ENCODE measurements at regions not wholly inside any gene's neighbourhood (a gene's known extent, or its start where the extent isn't known, plus 50 kb on each side); places are given as distances from the start of the nearest gene placed in this dataset.

DNA sequence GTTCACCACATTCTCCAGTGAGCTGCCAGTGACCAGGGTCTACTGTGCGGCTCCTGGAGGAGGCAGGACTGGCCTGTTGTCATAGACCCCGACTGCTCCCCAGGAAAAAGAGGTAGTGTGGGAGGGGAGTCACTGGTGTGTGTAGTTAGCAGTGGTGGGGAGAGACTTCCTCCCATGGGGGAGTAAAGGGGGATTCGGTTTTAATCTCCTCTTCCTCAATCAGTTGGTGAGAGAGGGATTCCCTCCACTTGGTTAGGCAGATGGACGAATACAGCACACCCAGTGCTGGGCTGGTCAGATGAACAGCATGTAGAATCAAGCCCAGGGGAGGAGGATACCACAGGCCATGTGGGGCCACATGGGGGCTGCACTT is 207.6 kb upstream of the S1PR3 start:
- intact Hi-C loops (cut with micrococcal nuclease), result no loop called here
- H3K36me3 Mint-ChIP-seq (ENCODE audit: low read depth), result no peaks in the 10 kb centered on the region
- H3K27ac Mint-ChIP-seq, result no peak overlapping the region
- DNase-seq (ENCODE audit: low spot score), result no peak
- H3K4me1 Mint-ChIP-seq (ENCODE audit: low read depth), result no peaks in the 10 kb centered on the region
- H3K27me3 Mint-ChIP-seq (ENCODE audit: low read depth), result peaks cover 10% of the 10 kb centered on the region
- no peak overlapping the region for H3K4me3 Mint-ChIP-seq (ENCODE audit: low read depth)
- H3K9me3 Mint-ChIP-seq, result no peaks in the 10 kb centered on the region

- no peaks in the 10 kb centered on the region for H3K9me3 Mint-ChIP-seq
- no peaks in the 10 kb centered on the region for H3K36me3 Mint-ChIP-seq (ENCODE audit: low read depth)
- DNase-seq (ENCODE audit: low spot score), result no peak
- intact Hi-C loops (cut with micrococcal nuclease), result no loop called here
- H3K4me1 Mint-ChIP-seq (ENCODE audit: low read depth), result peaks cover 3% of the 10 kb centered on the region
- H3K4me3 Mint-ChIP-seq (ENCODE audit: low read depth), result no peak overlapping the region
- H3K27me3 Mint-ChIP-seq (ENCODE audit: low read depth), result peaks cover 10% of the 10 kb centered on the region
- no peak overlapping the region for H3K27ac Mint-ChIP-seq
These were observed 206.3 kb upstream of the S1PR3 start for GRCh38 chr9:88784960-88785359.

- DNase-seq (ENCODE audit: low spot score), result no peak
- intact Hi-C loops (cut with micrococcal nuclease), result no loop called here
- Mint-ChIP-seq H3K27me3 (ENCODE audit: low read depth) (peaks cover 9% of the 10 kb centered on the region), H3K4me1 (ENCODE audit: low read depth) (peaks cover 8% of the 10 kb centered on the region), H3K27ac (no peak overlapping the region), H3K9me3 (no peaks in the 10 kb centered on the region), H3K4me3 (ENCODE audit: low read depth) (no peak overlapping the region), H3K36me3 (ENCODE audit: low read depth) (no peaks in the 10 kb centered on the region)
These were observed 204.8 kb upstream of the S1PR3 start for GRCh38 chr9:88786291-88787079.

- no peak overlapping the region for H3K4me3 Mint-ChIP-seq (ENCODE audit: low read depth)
- H3K4me1 Mint-ChIP-seq (ENCODE audit: low read depth), result peaks cover 12% of the 10 kb centered on the region
- H3K27ac Mint-ChIP-seq, result no peak overlapping the region
- no peak for DNase-seq (ENCODE audit: low spot score)
- no peaks in the 10 kb centered on the region for H3K9me3 Mint-ChIP-seq
- H3K36me3 Mint-ChIP-seq (ENCODE audit: low read depth), result no peaks in the 10 kb centered on the region
- peaks cover 3% of the 10 kb centered on the region for H3K27me3 Mint-ChIP-seq (ENCODE audit: low read depth)
- intact Hi-C loops (cut with micrococcal nuclease), result no loop called here
These were observed 201.5 kb upstream of the S1PR3 start for GRCh38 chr9:88789785-88790184.

DNA sequence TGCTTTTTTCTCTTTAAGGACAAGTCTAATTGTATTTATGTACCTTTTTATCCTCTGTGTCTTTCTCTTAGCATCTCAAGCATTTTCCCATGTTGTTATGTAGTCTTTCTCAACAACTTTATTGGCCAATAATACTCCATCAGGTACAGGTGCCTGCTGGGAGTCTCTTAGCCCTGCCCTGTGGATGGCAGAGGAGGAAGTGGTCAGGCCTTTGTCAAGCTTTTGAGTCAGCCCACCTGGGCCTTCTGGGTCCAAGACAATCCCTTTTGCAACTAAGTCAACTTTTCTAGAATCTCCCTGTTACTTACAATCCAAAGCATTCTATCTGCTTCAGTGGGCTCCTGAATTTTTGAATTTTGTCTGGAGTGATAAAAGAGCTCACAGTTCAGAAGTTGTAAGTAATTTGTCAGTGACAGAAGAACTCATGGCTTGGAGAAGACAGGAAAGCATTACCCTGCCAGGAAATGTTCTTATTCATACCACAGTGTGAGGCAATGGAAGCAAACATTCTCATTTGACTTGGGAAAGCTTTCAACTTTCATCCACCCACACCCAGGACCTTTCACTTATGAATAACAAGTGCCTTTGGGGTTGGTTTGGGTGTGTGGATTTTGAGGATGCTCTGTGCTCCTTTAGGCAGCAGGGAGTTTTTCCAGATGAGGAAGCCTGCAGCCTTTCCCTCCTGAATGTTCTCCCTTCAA is 200.0 kb upstream of the S1PR3 start:
- H3K4me3 Mint-ChIP-seq (ENCODE audit: low read depth), result no peak overlapping the region
- H3K27ac Mint-ChIP-seq, result no peak overlapping the region
- no peaks in the 10 kb centered on the region for H3K36me3 Mint-ChIP-seq (ENCODE audit: low read depth)
- H3K27me3 Mint-ChIP-seq (ENCODE audit: low read depth), result peaks cover 7% of the 10 kb centered on the region
- DNase-seq (ENCODE audit: low spot score), result no peak
- intact Hi-C loops (cut with micrococcal nuclease), result no loop called here
- H3K9me3 Mint-ChIP-seq, result peaks cover 4% of the 10 kb centered on the region
- peaks cover 12% of the 10 kb centered on the region for H3K4me1 Mint-ChIP-seq (ENCODE audit: low read depth)

- intact Hi-C loops (cut with micrococcal nuclease), result no loop called here
- Mint-ChIP-seq H3K4me1 (ENCODE audit: low read depth) (peaks cover 12% of the 10 kb centered on the region), H3K27me3 (ENCODE audit: low read depth) (peaks cover 8% of the 10 kb centered on the region), H3K9me3 (peaks cover 4% of the 10 kb centered on the region), H3K27ac (no peak overlapping the region), H3K36me3 (ENCODE audit: low read depth) (no peaks in the 10 kb centered on the region), H3K4me3 (ENCODE audit: low read depth) (no peak overlapping the region)
- DNase-seq (ENCODE audit: low spot score), result no peak
These were observed 198.8 kb upstream of the S1PR3 start for GRCh38 chr9:88792502-88792901.

DNA sequence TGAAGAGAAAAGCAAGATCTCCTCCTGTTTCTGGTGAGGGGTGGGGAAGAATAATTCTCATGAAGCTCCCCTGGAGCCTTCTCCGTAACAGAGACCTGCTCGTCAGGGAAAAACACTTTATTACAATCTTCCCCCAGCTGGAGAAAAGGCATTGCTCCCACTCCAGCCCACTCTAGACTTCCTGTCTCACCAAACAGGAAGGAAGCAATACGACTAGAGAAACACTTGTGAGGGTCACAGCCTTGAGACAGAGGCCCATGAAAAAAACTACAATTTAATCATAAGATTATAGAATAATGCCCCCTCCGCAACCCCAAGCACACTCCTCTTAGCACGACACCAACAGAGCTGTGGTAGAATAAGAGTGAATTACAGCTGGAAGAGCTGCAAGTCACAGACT is 197.2 kb upstream of the S1PR3 start:
- Mint-ChIP-seq H3K36me3 (ENCODE audit: low read depth) (no peaks in the 10 kb centered on the region), H3K4me3 (ENCODE audit: low read depth) (no peak overlapping the region), H3K9me3 (peaks cover 4% of the 10 kb centered on the region), H3K27ac (no peak overlapping the region), H3K4me1 (ENCODE audit: low read depth) (peaks cover 12% of the 10 kb centered on the region), H3K27me3 (ENCODE audit: low read depth) (peaks cover 6% of the 10 kb centered on the region)
- DNase-seq (ENCODE audit: low spot score), result no peak
- intact Hi-C loops (cut with micrococcal nuclease), result no loop called here

DNA sequence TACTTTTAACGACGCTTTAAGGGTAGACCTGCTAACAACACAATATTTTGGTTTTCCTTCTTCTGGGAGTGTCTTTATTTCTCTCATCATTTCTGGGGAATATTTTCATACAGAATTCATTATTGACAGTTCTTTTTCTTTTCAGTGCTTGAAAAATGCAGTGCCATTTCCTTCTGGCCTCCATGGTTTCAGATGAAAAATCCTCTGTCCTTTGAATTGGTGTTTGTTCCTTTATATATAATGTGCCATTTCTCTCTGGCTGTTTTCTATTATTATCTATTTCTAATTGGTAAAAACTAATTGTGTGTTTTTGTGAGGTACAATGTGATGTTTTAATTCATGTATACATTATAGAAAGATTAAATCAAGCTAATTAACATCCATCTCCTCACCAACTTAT is 194.3 kb upstream of the S1PR3 start:
- H3K9me3 Mint-ChIP-seq, result peaks cover 4% of the 10 kb centered on the region
- peaks cover 19% of the 10 kb centered on the region for H3K27me3 Mint-ChIP-seq (ENCODE audit: low read depth)
- H3K4me3 Mint-ChIP-seq (ENCODE audit: low read depth), result no peak overlapping the region
- intact Hi-C loops (cut with micrococcal nuclease), result no loop called here
- H3K27ac Mint-ChIP-seq, result no peak overlapping the region
- no peak for DNase-seq (ENCODE audit: low spot score)
- H3K36me3 Mint-ChIP-seq (ENCODE audit: low read depth), result no peaks in the 10 kb centered on the region
- H3K4me1 Mint-ChIP-seq (ENCODE audit: low read depth), result peaks cover under 1% of the 10 kb centered on the region

- Mint-ChIP-seq H3K27ac (no peak overlapping the region), H3K36me3 (ENCODE audit: low read depth) (no peaks in the 10 kb centered on the region), H3K4me1 (ENCODE audit: low read depth) (no peaks in the 10 kb centered on the region), H3K27me3 (ENCODE audit: low read depth) (peaks cover 22% of the 10 kb centered on the region), H3K4me3 (ENCODE audit: low read depth) (no peak overlapping the region), H3K9me3 (peaks cover 4% of the 10 kb centered on the region)
- DNase-seq (ENCODE audit: low spot score), result no peak
- intact Hi-C loops (cut with micrococcal nuclease), result no loop called here
These were observed 192.8 kb upstream of the S1PR3 start for GRCh38 chr9:88798476-88798875.

- peaks cover 31% of the 10 kb centered on the region for H3K27me3 Mint-ChIP-seq (ENCODE audit: low read depth)
- peaks cover 4% of the 10 kb centered on the region for H3K9me3 Mint-ChIP-seq
- no peaks in the 10 kb centered on the region for H3K4me1 Mint-ChIP-seq (ENCODE audit: low read depth)
- H3K27ac Mint-ChIP-seq, result no peak overlapping the region
- no peaks in the 10 kb centered on the region for H3K36me3 Mint-ChIP-seq (ENCODE audit: low read depth)
- no peak for DNase-seq (ENCODE audit: low spot score)
- no peak overlapping the region for H3K4me3 Mint-ChIP-seq (ENCODE audit: low read depth)
- intact Hi-C loops (cut with micrococcal nuclease), result no loop called here
These were observed 191.5 kb upstream of the S1PR3 start for GRCh38 chr9:88799541-88800328.

GRCh38 chr9:88800329-88800682 is 191.0 kb upstream of the S1PR3 start:
- H3K9me3 Mint-ChIP-seq, result peaks cover 4% of the 10 kb centered on the region
- intact Hi-C loops (cut with micrococcal nuclease), result no loop called here
- H3K4me3 Mint-ChIP-seq (ENCODE audit: low read depth), result no peak overlapping the region
- H3K36me3 Mint-ChIP-seq (ENCODE audit: low read depth), result no peaks in the 10 kb centered on the region
- H3K27ac Mint-ChIP-seq, result no peak overlapping the region
- H3K27me3 Mint-ChIP-seq (ENCODE audit: low read depth), result peaks cover 32% of the 10 kb centered on the region
- DNase-seq (ENCODE audit: low spot score), result no peak
- H3K4me1 Mint-ChIP-seq (ENCODE audit: low read depth), result no peaks in the 10 kb centered on the region

- intact Hi-C loops (cut with micrococcal nuclease), result no loop called here
- no peaks in the 10 kb centered on the region for H3K9me3 Mint-ChIP-seq
- DNase-seq (ENCODE audit: low spot score), result no peak
- H3K36me3 Mint-ChIP-seq (ENCODE audit: low read depth), result no peaks in the 10 kb centered on the region
- no peaks in the 10 kb centered on the region for H3K4me1 Mint-ChIP-seq (ENCODE audit: low read depth)
- peaks cover 30% of the 10 kb centered on the region for H3K27me3 Mint-ChIP-seq (ENCODE audit: low read depth)
- H3K27ac Mint-ChIP-seq, result no peak overlapping the region
- H3K4me3 Mint-ChIP-seq (ENCODE audit: low read depth), result no peak overlapping the region
These were observed 190.0 kb upstream of the S1PR3 start for GRCh38 chr9:88801214-88801796.

GRCh38 chr9:88802533-88802932 is 188.7 kb upstream of the S1PR3 start:
- Mint-ChIP-seq H3K27ac (no peak overlapping the region), H3K9me3 (no peaks in the 10 kb centered on the region), H3K27me3 (ENCODE audit: low read depth) (peaks cover 28% of the 10 kb centered on the region), H3K4me3 (ENCODE audit: low read depth) (no peak overlapping the region), H3K36me3 (ENCODE audit: low read depth) (no peaks in the 10 kb centered on the region), H3K4me1 (ENCODE audit: low read depth) (no peaks in the 10 kb centered on the region)
- no peak for DNase-seq (ENCODE audit: low spot score)
- intact Hi-C loops (cut with micrococcal nuclease), result no loop called here
